NCI-H1105 treated with DMSO at 0.1 percent for 48 hours (cell line): ENCODE measurements at regions not wholly inside any gene's neighbourhood (a gene's known extent, or its start where the extent isn't known, plus 50 kb on each side); places are given as distances from the start of the nearest gene placed in this dataset.
"Not testable (repeated sequence)": the region's sequence is repeated elsewhere in the genome, so short reads cannot be mapped to it uniquely, and the experiment has no call there.

Experiments
- DNase-seq: peaks from one replicate; lab custom pipeline; 2025; lab: John Stamatoyannopoulos, UW

- DNase-seq, result no peak
Observed at GRCh38 chr1:96418969-96419368, 302.6 kb upstream of the PTBP2 start.

- DNase-seq, result no peak
Observed at GRCh38 chr1:96424877-96425276, 296.7 kb upstream of the PTBP2 start.

GRCh38 chr1:96425382-96426129 is 296.0 kb upstream of the PTBP2 start:
- DNase-seq, result no peak

- DNase-seq, result no peak
Observed at GRCh38 chr1:96427616-96428015, 294.0 kb upstream of the PTBP2 start.

GRCh38 chr1:96445302-96445701 is 276.3 kb upstream of the PTBP2 start:
- no peak for DNase-seq

GRCh38 chr1:96464066-96464465 is 257.5 kb upstream of the PTBP2 start:
- no peak for DNase-seq

GRCh38 chr1:96464522-96464921 is 257.1 kb upstream of the PTBP2 start:
- DNase-seq, result no peak

- DNase-seq, result no peak
Observed at GRCh38 chr1:96464991-96465390, 256.6 kb upstream of the PTBP2 start.

- no peak for DNase-seq
Observed at GRCh38 chr1:96465441-96465840, 256.1 kb upstream of the PTBP2 start.

GRCh38 chr1:96466842-96467241 is 254.7 kb upstream of the PTBP2 start:
- no peak for DNase-seq

GRCh38 chr1:96469726-96470125 is 251.9 kb upstream of the PTBP2 start:
- not testable (repeated sequence) for DNase-seq

GRCh38 chr1:96472471-96472870 is 249.1 kb upstream of the PTBP2 start:
- DNase-seq, result no peak

GRCh38 chr1:96473791-96474434 is 247.7 kb upstream of the PTBP2 start:
- DNase-seq, result no peak

GRCh38 chr1:96474985-96475743 is 246.4 kb upstream of the PTBP2 start:
- DNase-seq, result no peak

- DNase-seq, result peak; percentile 4
Observed at GRCh38 chr1:96475903-96476302, 245.7 kb upstream of the PTBP2 start.

- DNase-seq, result no peak
Observed at GRCh38 chr1:96478228-96478627, 243.4 kb upstream of the PTBP2 start.

GRCh38 chr1:96481409-96481808 is 240.2 kb upstream of the PTBP2 start:
- no peak for DNase-seq

- no peak for DNase-seq
Observed at GRCh38 chr1:96482616-96483015, 239.0 kb upstream of the PTBP2 start.

GRCh38 chr1:96487394-96487793 is 234.2 kb upstream of the PTBP2 start:
- DNase-seq, result no peak

GRCh38 chr1:96487971-96488370 is 233.6 kb upstream of the PTBP2 start:
- no peak for DNase-seq

GRCh38 chr1:96488777-96489176 is 232.8 kb upstream of the PTBP2 start:
- no peak for DNase-seq

- DNase-seq, result no peak
Observed at GRCh38 chr1:96492236-96492635, 229.3 kb upstream of the PTBP2 start.

GRCh38 chr1:96498744-96499340 is 222.7 kb upstream of the PTBP2 start:
- DNase-seq, result no peak
